Kasumi-1 (cell line): ENCODE measurements at regions not wholly inside any gene's neighbourhood (a gene's known extent, or its start where the extent isn't known, plus 50 kb on each side); places are given as distances from the start of the nearest gene placed in this dataset.
"Not testable (repeated sequence)": the region's sequence is repeated elsewhere in the genome, so short reads cannot be mapped to it uniquely, and the experiment has no call there.

Experiments used
- DNase-seq, 2 experiments: peaks; one replicate each; lab custom pipeline; 2025; lab: John Stamatoyannopoulos, UW

DNA sequence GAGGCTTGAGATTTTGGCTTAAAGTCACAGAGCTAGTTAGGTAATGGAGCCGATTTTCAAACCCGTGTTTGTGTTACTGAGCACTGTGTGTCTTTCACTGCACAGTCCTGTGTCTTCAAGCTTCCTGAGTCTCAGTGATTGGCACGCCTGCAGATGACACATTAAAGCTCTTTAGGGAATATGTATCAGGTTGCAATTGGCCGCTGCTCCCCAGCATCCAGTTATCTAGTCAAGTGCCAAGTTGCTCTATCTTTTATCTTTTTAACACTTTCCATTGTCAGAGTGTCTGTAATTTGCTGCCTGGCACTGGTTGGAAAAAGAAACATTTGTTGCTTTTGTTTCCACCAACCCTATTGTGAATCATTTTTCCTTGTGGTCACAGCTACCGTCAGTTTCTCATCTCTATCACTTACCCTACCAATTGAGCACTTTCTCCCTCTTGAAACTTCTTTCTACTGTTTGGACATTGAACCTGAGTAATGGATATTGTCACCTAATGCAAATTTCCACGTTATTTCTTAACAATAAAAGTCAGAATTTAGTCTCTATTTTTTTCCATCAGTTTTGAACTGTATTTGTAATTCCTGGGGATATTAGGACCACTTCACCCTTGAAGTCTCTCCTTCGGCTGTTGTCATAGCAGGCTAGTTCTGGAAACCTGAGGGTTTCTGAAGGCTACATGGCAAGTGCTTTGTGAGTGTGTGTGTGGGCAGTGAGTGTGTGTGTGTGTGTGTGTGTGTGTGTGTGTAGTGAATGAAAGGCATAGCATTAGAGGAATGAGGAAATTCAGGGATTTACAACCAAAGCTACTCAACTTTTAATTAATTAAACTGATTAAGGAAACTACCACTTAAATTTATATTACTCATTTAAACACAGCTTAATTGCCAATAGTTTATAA lies 274.3 kb downstream of the ISL1 start:
- no peak for DNase-seq

DNA sequence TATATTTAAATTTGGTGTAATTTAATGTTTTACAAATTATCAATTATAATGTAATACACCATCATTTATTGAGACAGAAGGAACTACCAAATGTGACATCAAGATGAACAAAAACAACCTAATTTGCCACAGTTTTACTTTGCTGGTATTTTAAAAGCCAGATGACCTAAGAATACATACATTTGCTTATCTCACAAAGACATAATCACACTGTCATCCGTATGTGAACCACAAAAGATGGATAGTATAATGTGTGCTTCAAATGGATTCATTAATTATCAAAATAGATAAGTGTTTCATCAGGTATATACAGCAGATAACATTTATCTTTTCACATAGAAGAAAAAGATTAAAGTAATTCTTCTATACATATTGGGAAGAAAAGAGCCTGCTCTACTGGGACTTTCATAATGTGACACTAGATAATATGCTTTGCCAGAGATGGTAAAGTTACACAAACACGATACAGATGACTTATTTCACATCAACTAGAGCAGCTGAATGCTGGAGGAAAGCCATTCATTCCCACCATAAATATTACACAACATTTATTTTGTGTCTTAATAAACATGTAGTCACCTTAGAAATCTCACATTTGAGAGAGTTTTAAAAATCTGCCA lies 278.5 kb downstream of the ISL1 start:
- no peak for DNase-seq

DNA sequence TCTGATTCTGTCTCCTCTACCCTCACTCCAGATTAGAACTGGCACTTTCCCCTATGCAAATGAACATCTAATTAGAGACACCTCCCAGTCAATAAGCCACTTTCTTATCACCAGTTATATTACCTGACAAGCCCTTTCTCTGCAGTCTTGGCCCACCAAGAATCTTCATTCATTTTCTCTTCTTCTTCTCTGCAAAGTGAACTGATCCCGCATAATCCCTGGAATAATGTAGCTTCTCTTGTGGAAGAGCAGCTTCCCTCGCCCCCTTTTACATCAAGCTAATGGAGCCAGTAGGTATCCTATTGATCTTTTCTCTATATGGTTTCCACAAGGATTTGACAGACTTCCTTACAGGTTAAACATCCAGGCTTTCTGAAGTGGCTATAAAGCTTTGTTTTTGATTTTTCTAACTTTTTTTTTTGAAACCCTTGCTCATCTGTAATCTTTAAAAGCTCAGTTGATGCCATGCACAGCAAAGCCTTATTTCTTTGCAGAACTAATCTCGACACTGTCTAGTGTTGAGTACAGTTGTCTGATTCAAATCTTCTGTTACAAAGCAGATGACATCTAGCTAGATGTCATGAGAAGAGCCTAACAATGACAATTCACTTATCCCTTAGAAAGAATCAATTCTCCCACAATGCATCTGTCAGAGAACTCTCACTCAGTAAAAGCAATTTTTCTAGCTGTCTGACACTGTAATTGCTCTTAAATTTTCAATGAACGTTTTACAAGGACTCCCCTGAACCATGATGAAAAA lies 281.4 kb downstream of the ISL1 start:
- DNase-seq, result no peak

DNA sequence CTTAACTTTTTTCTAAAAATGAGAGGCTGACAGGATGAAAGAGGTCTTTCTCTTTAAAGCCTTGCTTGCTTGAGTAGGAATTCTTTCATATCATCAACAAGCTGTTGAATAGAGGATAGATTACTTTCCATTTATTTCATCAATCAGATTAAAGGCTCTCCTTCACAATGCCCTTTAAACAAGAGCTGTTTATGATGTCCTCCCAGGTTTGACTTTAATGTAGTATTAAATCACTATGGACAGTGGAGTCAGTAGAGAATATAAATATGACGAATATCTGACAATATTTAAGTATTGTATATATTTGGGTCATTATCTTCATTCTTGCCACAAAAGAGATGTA lies 282.0 kb downstream of the ISL1 start:
- DNase-seq, result no peak

DNA sequence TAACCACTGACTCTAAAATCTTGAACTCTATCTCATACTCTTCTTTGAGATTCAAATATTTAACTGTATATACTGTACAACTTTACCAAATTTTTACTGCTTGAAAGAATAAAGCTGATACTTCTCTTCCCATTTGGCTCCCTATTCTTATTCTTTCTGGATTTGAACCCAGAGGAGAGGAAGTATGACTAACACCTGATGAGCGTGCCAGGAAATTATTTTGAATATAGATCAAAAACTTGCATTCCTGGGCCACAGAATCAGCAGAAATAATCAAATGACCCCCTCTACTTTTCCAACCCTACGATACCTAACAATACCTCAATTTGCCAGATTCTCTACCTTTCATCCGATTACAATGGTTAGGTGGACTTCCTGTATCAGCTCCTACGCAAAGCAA lies 285.8 kb downstream of the ISL1 start:
- no peak for DNase-seq

DNA sequence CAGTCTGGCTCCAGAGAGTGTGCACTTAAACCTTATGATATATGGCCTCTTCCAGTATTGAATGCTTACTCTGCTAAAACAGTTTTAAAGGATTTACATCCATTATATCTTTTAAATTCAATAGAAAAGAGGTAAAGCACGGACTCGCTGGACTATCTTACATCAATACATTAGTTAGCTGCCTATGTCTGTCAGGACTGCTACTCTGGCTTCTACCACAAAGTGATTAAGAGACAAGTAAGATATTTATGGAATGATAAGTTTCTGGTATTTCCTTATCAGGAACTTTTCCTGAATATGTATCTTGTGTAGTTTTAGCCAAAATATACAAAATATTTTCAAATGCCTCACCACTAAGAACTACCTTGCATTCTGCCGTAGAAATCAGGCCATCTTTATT lies 295.1 kb downstream of the ISL1 start:
- no peak for DNase-seq

DNA sequence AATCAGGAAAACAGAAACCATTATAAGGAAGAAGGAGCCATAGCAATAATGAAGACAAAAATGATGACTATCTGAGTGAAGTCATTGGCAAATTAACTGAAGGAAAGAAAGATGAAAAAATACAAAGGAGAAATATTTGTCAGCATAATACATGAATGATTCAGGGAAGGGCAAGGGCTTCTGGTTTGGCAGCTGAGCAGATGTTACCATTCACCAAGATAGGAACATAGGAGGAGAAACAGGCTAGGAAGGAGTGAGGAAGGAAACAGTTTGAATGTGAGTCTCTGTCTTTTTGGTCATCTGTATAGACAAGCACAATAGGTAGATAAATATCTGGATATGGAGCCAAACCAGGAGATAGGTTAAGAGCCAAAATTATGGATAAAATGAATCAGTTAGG lies 296.0 kb downstream of the ISL1 start:
- DNase-seq, result no peak

DNA sequence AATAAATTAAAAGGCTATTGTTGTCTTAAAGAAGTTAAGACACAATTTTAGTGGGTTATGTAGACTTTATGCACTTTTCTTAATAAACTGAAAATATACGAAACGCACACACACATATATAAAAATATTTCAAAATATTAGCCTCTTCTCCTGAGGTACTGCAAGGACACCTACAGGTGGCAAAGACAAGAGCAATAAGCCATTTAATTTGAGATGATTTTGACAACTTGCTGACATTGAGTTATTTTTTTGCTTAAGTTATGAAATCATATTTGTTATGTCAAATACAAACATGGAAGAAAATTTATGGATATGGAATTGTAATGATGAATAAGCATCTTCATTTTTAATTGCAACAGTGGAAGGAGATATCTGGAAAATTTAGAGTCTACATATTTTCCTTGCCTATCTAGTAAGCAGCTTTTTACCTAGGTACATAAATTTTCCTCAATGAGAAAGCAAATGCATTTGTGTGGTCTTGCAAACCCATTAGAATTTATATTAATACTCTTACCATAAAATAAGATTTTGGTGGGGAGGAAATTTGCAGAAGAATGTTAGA lies 301.6 kb downstream of the ISL1 start:
- DNase-seq, result no peak

DNA sequence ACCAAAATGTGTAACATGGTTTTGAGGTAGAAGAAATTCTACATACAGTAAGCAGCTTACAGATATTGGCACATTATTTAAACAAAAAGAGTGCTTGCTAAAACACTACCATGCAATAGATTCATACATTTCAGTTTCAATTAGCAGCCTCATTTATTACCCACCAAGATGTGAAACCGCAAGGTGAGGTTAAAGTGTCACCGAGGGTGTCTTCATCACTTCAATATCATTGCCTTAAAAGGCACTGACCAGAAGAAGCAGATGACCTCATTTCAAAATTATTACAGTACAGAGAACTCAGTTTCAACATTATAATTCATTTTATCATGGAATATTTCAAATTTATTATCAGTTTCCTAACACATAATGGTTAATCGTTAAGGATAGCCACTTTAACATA lies 302.2 kb downstream of the ISL1 start:
- DNase-seq, result no peak

DNA sequence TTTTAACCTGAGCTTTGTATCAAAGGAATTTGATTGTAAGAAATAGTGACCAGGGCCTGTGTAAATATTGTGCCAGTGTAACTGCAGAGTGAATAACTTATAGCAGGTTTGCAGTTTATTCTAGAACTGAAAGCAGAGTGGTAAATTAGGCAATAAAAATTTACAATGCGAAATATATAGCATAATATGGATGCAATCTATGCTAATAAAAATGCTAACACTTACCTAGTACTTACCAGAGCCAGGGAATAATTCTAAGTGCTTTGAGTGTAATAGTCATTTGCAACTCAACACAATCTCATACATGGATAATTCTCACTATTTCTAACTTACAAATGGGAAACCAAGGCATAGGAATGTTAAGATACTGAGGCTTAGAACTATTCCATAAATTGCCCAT lies 303.4 kb downstream of the ISL1 start:
- no peak for DNase-seq

DNA sequence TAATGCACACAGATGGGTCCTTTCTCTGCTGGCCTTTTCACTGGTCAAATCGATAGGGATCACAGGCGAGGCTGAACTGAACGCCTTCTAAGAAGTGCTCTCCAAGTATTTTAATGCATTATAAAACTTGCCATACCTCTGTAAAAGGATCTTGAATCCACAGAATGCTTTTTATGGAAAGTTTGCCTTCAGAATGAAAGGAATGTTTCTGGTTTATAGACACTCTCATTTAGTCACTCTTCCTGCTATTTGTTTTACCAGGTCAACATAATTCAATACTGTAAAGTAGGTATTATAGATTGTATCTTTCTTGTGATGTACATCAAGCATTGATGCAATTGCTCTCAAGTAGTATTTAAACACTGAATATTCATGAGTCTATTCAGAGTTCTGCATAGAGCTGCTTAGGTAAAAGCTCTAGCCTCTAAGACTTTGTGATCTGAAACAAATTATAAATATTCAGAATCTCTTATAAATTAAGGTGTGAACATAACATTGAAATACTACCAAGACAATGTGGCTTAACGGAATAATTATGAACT lies 308.4 kb downstream of the ISL1 start:
- DNase-seq, result no peak

DNA sequence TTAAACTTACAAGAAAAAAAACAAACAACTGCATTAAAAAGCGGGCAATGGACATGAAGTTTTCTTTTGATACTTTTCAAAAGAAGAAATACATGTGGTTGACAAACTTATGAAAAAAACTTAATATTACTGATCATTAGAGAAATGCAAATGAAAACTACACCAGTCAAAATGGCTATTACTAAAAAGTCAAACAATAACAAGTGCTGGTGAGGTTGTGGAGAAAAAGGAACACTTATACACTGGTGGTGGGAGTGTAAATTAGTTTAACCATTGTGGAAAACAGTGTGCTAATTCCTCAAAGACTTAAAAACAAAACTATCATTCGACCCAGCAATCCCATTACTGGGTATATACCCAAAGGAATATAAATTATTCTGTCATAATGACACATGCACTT lies 311.6 kb downstream of the ISL1 start:
- DNase-seq, result no peak

DNA sequence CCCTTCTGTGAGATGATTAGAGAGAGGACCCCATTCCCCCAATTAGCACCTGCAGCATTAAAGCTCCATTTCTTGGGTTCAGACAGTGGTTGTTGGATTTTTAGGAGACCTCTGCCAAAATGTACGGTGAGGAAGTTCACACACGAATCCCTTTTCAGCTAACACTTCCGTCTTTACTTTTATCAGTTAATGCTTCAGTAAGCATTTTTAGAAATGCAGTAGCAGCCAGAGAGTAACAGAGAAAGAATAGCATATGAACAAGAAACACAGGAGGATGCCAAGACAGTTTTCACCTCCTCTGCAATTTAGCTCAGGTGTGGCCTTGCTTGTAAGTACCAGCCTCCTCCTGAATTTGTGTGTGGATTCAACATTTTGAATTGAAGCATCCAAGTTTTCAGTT lies 312.9 kb downstream of the ISL1 start:
- DNase-seq, result no peak

DNA sequence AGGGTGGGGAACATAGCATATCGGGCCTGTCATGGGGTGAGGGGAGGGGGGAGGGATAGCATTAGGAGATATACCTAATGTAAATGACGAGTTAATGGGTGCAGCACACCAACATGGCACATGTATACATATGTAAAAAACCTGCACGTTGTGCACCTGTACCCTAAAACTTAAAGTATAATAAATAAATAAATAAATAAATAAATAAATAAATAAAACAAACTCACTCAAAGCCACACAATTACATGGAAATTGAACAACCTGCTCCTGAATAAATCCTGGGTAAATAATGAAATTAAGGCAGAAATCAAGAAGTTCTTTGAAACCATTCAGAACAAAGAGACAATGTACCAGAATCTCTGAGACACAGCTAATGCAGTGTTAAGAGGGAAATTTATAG lies 318.8 kb downstream of the ISL1 start:
- not testable (repeated sequence) for DNase-seq

DNA sequence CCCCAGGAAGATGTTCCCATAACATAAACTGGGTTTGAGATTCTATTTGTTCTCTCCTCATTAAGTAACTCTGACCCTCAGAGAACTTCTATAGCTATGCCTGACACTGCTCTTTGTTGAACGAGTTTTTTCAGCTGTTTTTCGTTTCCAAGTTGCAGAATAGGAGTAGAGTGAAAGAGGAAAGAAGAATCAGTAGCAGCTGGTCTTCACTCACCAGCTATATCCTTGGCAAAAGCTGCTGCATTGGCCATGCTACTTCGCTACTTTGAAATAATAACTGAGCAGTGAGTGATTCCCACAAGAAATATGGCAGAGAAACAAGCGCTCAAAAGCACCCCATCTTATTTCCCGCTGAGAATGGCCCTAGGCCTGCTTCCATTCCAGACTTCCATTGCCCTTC lies 329.0 kb downstream of the ISL1 start:
- DNase-seq, result no peak

DNA sequence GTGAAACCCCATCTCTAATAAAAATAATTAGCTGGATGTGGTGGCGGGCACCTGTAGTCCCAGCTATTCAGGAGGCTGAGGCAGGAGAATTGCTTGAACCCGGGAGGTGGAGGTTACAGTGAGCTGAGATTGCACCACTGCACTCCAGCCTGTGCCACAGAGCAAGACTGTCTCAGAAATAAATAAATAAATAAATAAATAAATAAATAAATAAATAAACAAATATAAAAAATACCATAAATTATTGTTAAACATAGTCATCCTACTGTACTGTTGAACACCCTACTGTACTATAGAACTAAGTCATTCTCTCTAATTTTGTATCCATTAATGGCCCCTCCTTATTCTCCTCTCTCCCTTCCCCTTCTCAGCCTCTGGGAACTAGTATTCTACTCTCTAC lies 332.2 kb downstream of the ISL1 start:
- not testable (repeated sequence) for DNase-seq

DNA sequence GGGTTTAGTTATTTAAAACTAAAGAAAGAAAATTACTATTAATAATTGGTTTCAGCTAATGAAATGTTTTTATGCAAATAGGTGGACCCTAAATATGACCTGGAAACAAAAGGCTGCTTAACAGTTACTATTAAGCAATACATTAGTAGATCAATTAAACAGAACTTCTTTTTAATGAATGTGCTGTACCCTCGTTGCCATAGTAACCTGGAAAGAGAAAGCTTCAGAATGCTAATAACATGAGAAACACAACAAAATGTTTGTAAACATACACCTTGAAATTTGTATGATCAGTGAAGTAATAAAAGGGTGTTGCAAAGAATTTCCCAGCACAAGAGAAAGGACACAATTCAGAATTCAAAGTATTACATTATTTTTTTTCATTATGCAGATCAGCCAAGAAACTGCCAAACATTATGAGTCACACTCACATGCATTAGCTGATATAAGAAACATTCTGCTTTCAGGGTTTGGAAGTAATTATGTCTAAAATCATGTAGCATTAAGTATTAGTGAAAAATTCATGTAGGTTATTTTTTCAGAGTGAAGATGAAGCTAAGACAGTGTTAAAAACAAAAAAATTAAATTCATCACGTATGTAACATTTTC lies 348.3 kb downstream of the ISL1 start:
- no peak for DNase-seq

DNA sequence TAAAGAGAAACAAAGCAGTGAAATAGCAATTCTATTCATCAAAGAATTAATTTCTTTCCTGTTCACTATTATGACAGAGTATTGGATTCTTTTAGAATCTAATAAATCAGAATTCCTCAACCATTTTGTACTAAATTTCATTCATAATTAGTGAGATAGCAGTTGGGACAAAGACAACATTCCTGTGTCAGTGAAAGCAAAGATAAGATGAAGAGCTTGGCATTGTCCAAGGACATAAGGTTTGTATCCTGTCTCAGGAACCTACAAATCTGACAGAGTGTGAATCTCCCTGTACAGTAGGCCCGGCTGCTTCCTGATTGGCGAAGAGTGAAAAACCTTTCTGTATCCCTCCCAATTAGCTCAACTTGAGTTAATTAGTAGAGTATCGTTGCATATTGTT lies 349.1 kb downstream of the ISL1 start:
- DNase-seq, result no peak

DNA sequence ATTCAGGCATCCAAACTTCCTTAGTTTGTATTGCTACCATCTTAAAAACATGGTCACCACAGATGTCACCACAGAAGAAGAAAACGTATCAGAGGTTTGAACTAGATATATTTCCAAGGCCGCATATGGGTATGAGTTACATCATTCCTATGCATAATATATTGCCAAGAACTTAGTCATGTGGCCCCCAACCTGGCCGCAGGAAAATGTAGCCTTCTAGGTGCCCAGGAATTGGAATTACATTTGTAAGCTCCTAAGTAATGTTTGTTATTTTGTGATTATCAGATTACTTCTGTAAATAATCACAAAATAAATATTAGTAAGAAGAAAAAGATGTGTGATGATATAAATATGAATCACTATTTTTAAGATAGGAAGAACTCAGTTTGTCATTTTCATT lies 351.4 kb downstream of the ISL1 start:
- DNase-seq, result no peak

DNA sequence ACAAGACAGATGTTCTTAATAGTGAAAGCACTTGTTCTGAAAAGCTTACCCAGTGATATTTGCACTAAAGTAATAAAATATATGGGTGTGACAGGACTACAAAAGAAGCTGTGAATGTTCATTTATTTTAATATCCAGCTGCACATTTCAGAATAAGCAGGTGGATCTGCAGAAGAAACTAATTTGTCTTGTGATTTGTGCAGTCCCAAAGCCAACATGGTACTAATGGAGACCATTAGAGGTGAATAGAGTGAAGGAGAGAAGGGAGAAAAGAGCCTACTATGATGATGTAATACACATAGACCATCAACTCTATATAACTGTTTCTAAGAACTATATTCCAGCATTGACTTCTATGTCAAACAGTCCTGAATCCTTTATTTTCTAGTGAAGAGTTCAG lies 362.8 kb downstream of the ISL1 start:
- no peak for DNase-seq

DNA sequence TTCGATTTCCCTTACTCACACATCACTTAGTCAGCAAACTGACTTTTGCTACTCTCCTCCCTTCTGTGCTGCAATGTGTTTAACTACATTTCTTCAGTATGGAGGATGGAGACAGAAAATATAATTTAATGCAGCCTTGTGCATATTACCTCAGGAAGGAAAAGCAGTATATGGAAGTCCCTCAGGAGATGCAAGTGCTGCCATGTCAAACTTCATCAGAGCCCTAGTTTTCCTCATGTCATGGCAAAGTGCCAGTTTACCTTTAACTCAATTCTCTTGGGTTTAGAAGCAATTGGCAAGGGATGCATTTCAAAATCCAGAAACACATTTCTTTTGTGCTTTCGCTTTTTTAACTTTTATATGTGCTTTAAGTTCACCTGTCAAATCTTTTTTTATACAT lies 365.4 kb downstream of the ISL1 start:
- no peak for DNase-seq
